ENCODE measurements at regions not wholly inside any gene's neighbourhood (a gene's known extent, or its start where the extent isn't known, plus 50 kb on each side); places are given as distances from the start of the nearest gene placed in this dataset.

DNA sequence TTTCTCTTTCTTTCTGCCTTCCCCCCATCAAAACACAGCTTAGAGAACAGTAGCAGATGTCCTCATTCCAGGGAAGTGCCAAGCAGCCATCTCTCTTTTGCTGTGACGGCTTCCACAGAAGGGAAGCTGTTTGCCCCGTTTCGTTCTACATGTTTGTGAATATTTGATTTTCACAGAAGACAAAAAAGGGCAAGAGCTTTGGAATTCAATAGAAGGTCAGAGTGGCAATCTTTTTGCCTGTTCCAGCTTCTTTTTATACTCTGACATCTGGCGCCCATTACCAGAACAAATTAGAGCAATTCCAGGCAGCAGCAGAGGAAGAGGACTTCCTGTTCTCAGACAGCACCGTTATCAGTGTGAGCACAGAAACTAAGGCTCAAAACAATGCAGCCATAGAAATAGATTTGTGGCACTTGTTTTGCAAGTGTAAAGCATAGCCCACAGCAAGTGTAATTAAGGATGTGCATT, 79.0 kb upstream of the CDH19 start:
- H3K9me2 ChIP-seq (replicated peaks; ENCODE audit: insufficient read depth, low read length) = no peaks in the 10 kb centered on the region
- no peak overlapping the region for H3K9ac ChIP-seq (ENCODE audit: low read length)
- no peaks in the 10 kb centered on the region for H3K4me1 ChIP-seq (ENCODE audit: low read length)
- H3K9me3 ChIP-seq (replicated peaks; ENCODE audit: insufficient read depth, low read length) = no peaks in the 10 kb centered on the region
- H3K79me2 ChIP-seq (ENCODE audit: low read length) = no peaks in the 10 kb centered on the region
- H3F3A ChIP-seq (ENCODE audit: insufficient read depth, low read length) = no peaks in the 10 kb centered on the region
- H3K27me3 ChIP-seq (replicated peaks; ENCODE audit: insufficient read depth, low read length) = no peaks in the 10 kb centered on the region
- no peak overlapping the region for H3K4me2 ChIP-seq (ENCODE audit: low read depth, low read length)
- H4K20me1 ChIP-seq (ENCODE audit: insufficient read depth, low read length) = no peaks in the 10 kb centered on the region
- DNase-seq = no peak
- TF ChIP-seq, protein P1, sequence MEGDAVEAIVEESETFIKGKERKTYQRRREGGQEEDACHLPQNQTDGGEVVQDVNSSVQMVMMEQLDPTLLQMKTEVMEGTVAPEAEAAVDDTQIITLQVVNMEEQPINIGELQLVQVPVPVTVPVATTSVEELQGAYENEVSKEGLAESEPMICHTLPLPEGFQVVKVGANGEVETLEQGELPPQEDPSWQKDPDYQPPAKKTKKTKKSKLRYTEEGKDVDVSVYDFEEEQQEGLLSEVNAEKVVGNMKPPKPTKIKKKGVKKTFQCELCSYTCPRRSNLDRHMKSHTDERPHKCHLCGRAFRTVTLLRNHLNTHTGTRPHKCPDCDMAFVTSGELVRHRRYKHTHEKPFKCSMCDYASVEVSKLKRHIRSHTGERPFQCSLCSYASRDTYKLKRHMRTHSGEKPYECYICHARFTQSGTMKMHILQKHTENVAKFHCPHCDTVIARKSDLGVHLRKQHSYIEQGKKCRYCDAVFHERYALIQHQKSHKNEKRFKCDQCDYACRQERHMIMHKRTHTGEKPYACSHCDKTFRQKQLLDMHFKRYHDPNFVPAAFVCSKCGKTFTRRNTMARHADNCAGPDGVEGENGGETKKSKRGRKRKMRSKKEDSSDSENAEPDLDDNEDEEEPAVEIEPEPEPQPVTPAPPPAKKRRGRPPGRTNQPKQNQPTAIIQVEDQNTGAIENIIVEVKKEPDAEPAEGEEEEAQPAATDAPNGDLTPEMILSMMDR (IDR thresholded peaks at IDR 0.05; ENCODE audit: low read length) = no peak
- TF ChIP-seq EZH2 (optimal IDR thresholded peaks at IDR 0.05; ENCODE audit: low read depth, low read length) = no peak
- TF ChIP-seq EZH2phosphoT487 (IDR thresholded peaks at IDR 0.05; ENCODE audit: low read length) = no peak
- H3K4me3 ChIP-seq (ENCODE audit: low read length) = no peak overlapping the region
- H3K36me3 ChIP-seq (replicated peaks; ENCODE audit: insufficient read depth, low read length) = no peaks in the 10 kb centered on the region
- H2AFZ ChIP-seq (ENCODE audit: low read length) = no peak overlapping the region
- no peak overlapping the region for H3K27ac ChIP-seq (ENCODE audit: low read length)

DNA sequence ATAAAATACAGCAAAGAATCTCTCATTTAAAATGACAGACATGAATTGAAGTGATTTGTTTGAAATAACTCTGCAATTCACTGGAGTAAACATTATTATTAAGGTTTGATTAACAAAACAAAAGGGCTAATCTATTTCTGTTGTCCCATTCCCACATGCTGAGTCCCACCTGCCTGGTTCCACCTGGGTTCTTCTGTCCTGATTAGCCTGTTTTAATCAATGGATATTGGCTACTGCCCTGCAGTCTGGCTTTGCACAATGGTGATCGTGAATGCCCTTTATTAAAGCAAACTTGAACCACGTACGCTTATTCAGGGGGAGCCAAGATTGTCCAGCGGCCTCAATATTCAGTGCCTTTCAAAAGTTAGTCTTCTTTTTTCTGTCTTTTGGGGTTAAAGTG, 72.8 kb upstream of the CDH19 start:
- no peak overlapping the region for H3K4me2 ChIP-seq (ENCODE audit: low read depth, low read length)
- H3K79me2 ChIP-seq (ENCODE audit: low read length) = no peaks in the 10 kb centered on the region
- no peak overlapping the region for H2AFZ ChIP-seq (ENCODE audit: low read length)
- H3K9me3 ChIP-seq (replicated peaks; ENCODE audit: insufficient read depth, low read length) = no peaks in the 10 kb centered on the region
- DNase-seq = no peak
- no peaks in the 10 kb centered on the region for H3K4me1 ChIP-seq (ENCODE audit: low read length)
- TF ChIP-seq EZH2 (optimal IDR thresholded peaks at IDR 0.05; ENCODE audit: low read depth, low read length) (no peak), EZH2phosphoT487 (IDR thresholded peaks at IDR 0.05; ENCODE audit: low read length) (no peak)
- TF ChIP-seq, protein P1 (IDR thresholded peaks at IDR 0.05; ENCODE audit: low read length) = no peak
- H3K9ac ChIP-seq (ENCODE audit: low read length) = no peak overlapping the region
- H3K36me3 ChIP-seq (replicated peaks; ENCODE audit: insufficient read depth, low read length) = no peaks in the 10 kb centered on the region
- no peak overlapping the region for H3K27ac ChIP-seq (ENCODE audit: low read length)
- no peak overlapping the region for H3K4me3 ChIP-seq (ENCODE audit: low read length)
- no peaks in the 10 kb centered on the region for H3F3A ChIP-seq (ENCODE audit: insufficient read depth, low read length)
- H3K27me3 ChIP-seq (replicated peaks; ENCODE audit: insufficient read depth, low read length) = no peaks in the 10 kb centered on the region
- no peaks in the 10 kb centered on the region for H3K9me2 ChIP-seq (replicated peaks; ENCODE audit: insufficient read depth, low read length)
- no peaks in the 10 kb centered on the region for H4K20me1 ChIP-seq (ENCODE audit: insufficient read depth, low read length)

DNA sequence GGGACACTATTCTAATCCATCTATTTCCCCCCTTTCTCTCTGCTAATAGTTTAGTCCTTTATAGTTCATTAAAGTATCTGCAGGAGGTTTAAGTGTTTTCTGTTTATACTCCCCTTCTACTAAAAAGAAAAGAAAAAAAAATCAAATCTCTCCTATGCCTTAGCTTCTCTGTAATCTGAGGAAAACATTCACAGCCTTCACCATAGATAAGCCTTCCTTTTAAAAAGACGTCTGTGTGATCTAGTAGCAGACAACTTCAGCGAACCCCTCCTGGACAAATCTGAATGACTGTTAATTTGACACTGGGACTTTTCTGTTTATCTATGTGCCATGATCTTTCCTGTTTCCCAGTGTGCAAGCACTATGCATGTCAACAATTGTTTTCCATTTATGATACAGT, 70.4 kb upstream of the CDH19 start:
- Histone ChIP-seq H3K27me3 (replicated peaks; ENCODE audit: insufficient read depth, low read length) (no peaks in the 10 kb centered on the region), H4K20me1 (ENCODE audit: insufficient read depth, low read length) (no peaks in the 10 kb centered on the region), H3K9me3 (replicated peaks; ENCODE audit: insufficient read depth, low read length) (no peaks in the 10 kb centered on the region), H3K9me2 (replicated peaks; ENCODE audit: insufficient read depth, low read length) (no peaks in the 10 kb centered on the region), H3K9ac (ENCODE audit: low read length) (no peak overlapping the region), H3K36me3 (replicated peaks; ENCODE audit: insufficient read depth, low read length) (no peaks in the 10 kb centered on the region), H2AFZ (ENCODE audit: low read length) (0 out of 2 replicates have a peak overlapping the region, but pooled peaks have one; percentile 8), H3K4me1 (ENCODE audit: low read length) (no peaks in the 10 kb centered on the region), H3K79me2 (ENCODE audit: low read length) (no peaks in the 10 kb centered on the region), H3K27ac (ENCODE audit: low read length) (no peak overlapping the region), H3F3A (ENCODE audit: insufficient read depth, low read length) (no peaks in the 10 kb centered on the region), H3K4me2 (ENCODE audit: low read depth, low read length) (no peak overlapping the region), H3K4me3 (ENCODE audit: low read length) (no peak overlapping the region)
- no peak for TF ChIP-seq EZH2 (optimal IDR thresholded peaks at IDR 0.05; ENCODE audit: low read depth, low read length)
- no peak for TF ChIP-seq EZH2phosphoT487 (IDR thresholded peaks at IDR 0.05; ENCODE audit: low read length)
- no peak for DNase-seq

DNA sequence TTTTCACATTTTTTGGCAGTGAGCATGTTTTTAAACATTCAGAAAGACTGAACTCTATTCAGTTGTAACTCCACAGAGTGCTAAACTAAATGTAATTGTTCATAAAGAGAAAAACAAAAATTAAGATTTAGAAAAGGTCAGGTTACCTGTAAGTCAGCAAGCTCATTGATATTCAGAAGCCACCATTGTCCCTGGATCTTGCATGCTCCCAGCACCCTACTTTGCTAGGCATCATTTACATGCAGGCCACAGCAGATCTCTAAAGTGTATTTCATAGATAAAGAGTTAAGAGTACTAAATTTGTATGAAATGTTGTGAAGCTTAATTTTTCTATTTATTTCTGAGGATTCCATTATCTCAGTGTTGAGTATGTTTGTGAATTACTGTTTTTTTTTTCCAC, 64.8 kb upstream of the CDH19 start:
- Histone ChIP-seq H3K9me2 (replicated peaks; ENCODE audit: insufficient read depth, low read length) (no peaks in the 10 kb centered on the region), H3K36me3 (replicated peaks; ENCODE audit: insufficient read depth, low read length) (no peaks in the 10 kb centered on the region), H3K27ac (ENCODE audit: low read length) (no peak overlapping the region), H2AFZ (ENCODE audit: low read length) (no peak overlapping the region), H3F3A (ENCODE audit: insufficient read depth, low read length) (no peaks in the 10 kb centered on the region), H3K27me3 (replicated peaks; ENCODE audit: insufficient read depth, low read length) (no peaks in the 10 kb centered on the region), H3K4me3 (ENCODE audit: low read length) (no peak overlapping the region), H3K4me1 (ENCODE audit: low read length) (no peaks in the 10 kb centered on the region), H3K9me3 (replicated peaks; ENCODE audit: insufficient read depth, low read length) (no peaks in the 10 kb centered on the region), H3K9ac (ENCODE audit: low read length) (no peak overlapping the region), H4K20me1 (ENCODE audit: insufficient read depth, low read length) (no peaks in the 10 kb centered on the region), H3K79me2 (ENCODE audit: low read length) (no peaks in the 10 kb centered on the region), H3K4me2 (ENCODE audit: low read depth, low read length) (no peak overlapping the region)
- no peak for DNase-seq
- TF ChIP-seq EZH2phosphoT487 (IDR thresholded peaks at IDR 0.05; ENCODE audit: low read length) (no peak), EZH2 (optimal IDR thresholded peaks at IDR 0.05; ENCODE audit: low read depth, low read length) (no peak)
- TF ChIP-seq, protein P1 (IDR thresholded peaks at IDR 0.05; ENCODE audit: low read length) = no peak
